Embryonic facial prominence (tissue), 1 donor: ENCODE measurements at regions not wholly inside any gene's neighbourhood (a gene's known extent, or its start where the extent isn't known, plus 50 kb on each side); places are given as distances from the start of the nearest gene placed in this dataset.

Experiments used
- DNase-seq: peaks from one replicate; pipeline ENCODE4 v3.0.0-alpha.2; 2016; ENCODE audit errors: extremely low spot score

DNA sequence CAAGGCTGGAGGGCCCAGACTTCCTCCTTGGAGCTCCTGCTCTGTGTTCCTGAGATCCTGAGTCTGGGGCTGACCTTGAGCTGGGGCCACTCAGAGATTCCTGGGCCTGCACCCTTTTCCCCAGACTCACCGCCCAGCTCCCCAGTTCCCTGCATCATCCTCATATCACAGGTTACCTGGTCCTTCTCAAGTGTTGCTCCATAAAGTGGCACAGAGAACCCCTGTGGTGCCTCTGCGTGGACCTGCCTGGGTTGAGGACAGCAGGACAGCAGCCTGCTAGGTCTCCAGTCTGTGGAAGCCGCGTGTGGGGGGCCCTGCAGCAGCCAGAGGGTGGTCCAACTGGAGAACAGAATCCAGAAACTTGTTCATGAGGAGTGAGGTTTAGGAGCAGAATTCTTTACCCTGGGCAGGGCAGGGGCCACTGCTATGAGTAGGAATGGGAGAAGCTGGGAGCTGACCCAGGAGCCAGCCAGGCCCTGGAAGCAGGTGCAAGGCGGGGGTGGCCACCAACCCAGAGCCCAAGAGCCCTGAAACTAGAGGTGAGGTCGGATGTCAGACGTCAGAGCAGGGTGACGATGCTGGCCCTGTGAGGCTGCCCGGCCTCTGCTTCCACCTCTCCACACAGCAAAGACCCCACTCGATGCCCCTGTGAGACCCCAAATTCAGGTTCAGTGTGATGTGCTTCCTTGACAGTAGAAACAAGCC lies 299.4 kb downstream of the TCERG1L start:
- no peak for DNase-seq

DNA sequence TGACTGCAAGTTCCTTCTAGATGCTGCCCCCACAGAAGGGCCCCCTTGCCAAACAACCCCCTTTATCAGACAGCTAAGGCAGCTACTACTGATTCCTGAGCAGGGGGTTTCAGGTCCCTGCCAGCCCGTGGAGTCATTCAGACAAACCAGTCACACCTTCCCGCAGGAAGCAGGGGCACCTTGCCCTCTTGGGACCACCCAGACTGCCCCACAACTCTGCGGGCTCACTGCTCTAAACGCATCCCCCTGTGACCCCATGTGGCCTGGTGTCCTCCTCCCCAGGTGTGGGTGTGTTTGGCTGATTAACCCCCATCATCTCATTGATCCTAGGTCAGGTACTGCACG lies 298.9 kb downstream of the TCERG1L start:
- DNase-seq: no peak

DNA sequence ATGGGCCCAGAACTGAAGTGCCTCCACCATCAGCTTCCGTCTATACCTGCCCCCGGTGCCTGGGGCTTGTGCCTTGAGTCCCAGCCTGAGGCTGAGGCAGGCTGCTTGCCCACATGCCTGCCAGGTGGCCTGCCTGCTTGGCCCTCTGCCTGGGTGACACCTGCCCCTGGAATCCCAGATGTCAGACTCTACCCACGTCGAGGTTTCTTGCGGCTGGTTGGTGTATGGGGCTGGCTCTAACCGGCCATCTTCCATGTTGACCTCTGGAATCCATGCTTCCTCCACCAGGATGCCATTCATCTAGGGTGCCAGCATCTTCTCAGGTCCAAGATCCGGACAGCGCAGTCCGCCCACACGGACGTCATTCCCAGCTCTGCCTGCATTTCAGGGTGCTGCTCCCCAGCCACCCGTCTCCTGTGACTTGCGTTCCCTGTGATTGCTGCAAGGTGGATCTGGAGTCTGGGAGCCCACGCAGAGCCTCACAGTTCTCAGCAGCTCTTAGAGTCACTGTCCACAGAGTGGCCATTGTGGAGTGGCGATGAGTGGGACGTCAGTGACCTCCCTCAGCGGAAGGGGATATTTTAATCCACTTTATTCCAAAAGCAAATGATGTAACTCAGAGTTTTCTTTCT lies 298.1 kb downstream of the TCERG1L start:
- no peak for DNase-seq

DNA sequence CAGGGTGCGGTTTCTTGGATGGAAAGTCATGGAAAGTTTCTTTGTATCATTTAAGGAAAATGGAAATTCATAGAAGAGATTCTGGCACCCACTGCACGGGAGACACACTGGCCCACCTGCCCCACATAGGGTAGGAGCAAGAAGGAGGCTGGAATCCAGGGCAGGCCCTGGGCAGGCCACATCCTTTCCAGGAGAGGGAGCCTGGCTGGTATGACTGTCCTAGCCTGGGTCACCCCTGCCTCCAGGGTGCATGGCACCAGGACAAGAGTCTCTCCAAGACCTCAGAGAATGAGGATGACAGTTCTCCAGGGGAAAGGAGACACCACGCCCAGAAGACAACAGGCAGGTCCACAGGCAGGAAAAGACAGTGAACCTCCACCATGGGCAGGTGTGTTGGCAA lies 297.2 kb downstream of the TCERG1L start:
- DNase-seq: no peak

DNA sequence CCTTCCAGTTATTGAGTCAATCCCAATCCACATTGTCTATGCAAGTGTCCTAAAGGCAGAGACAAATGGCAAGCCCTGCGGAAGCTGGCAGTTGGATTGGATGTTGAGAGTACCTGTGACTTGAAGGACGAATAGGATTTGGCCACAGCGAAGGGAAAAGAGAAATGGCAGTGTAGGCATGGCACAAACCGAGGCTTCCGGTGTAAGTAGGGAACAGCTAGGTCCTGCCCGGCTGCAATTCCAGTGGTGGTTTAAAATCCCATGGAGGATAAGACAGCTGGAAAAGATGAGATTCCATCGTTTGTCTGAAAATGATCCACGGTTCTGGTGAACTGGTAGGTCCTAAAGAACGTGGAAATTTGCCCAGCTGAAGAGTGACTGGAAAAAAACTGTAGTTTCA lies 296.2 kb downstream of the TCERG1L start:
- DNase-seq: no peak

DNA sequence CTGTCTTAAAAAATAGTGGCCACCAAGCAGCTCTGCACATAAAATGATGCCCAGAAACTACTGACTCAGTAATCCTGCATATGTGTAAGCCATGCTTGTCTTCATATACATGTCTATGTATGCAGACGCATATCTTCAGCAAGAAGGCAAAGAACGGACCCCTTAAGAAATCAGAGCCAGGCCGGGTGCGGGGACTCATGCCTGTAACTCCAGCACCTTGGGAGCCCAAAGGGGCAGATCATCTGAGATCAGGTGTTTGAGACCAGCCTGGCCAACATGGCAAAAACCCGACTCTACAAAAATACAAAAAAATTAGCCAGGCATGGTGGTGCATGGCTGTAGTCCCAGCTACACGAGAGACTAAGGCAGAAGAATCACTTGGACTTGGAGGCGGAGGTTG lies 295.0 kb downstream of the TCERG1L start:
- DNase-seq: no peak

DNA sequence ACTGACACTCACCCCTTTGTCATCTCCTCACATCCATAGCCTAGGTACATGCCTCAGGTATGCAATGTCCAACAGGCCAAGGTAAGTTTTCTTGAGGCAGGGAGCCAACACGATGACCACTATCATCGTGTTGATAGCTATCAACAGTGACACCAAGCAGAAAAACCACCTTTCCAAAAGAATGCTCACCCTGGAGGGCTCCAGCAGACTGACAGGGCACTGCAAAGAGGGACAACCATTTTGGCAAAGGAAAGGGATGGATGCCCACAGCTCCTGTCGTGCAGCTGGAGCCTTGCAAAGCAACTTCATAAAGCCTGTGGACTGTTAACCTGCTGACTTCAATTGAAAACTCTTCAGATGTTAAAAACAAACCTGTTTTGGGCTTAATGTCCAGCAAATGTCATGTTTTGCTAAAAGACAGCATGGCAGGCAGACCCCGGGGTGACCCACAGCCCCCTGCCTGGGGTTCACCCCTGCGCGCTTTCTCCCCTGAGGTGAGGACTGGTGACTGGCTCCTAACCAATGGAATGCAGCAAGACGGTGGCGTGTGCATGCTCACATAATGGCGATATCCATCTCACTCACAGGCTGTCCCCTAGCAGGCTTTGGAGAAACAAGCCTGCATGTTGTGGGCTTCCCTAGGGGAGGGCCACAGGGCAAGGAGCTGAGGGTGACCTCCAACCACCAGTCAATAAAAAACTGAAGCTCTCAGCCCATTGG lies 293.8 kb downstream of the TCERG1L start:
- no peak for DNase-seq

DNA sequence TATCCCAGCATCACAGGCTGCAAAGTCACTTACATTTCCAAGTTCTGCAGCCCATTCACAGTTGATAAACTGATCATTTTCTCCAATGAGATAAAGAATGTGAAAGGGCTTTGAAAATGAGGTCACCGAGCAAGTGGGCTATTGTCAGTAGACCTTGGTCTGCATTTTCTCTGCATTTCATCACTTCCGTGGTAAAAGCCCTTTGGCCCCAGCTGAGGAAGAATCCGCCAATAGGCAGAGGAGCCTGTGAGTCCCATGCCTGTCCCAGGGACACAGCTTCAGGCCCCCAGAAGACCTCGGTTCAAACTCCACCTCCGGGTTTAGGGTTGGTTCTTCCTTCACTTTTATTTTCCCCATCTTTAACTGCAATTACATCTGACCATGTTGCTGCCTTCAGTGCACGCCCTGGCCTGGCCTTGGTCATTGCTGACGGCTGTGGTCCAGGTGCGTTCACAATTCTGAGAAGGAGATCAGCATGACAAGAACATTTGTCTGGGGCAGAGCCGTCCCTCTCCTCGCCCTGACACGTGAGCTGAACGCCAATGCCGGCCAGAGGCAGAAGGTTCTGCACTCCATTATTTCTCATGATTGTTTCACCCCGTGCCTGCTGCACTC lies 292.5 kb downstream of the TCERG1L start:
- DNase-seq: no peak

DNA sequence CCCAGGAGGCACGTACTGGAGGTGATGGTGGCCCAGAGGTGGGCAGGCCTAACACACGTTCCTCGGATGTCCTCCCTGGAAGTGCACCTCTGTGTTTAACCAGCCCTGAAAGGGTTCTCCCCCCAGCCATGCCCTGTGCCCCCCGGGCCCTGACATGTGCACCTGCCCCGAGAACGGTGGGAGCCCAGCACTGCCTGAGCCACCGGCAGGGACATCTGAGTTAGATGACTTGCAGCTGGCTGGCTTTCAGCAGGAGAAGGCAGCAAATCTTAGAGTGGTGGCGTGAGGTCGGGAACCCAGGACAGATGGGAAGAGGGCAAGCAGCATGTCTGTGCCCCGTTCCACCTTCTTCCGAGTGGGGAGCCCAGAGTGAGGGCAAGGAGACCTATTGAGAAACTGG lies 291.8 kb downstream of the TCERG1L start:
- DNase-seq: no peak

DNA sequence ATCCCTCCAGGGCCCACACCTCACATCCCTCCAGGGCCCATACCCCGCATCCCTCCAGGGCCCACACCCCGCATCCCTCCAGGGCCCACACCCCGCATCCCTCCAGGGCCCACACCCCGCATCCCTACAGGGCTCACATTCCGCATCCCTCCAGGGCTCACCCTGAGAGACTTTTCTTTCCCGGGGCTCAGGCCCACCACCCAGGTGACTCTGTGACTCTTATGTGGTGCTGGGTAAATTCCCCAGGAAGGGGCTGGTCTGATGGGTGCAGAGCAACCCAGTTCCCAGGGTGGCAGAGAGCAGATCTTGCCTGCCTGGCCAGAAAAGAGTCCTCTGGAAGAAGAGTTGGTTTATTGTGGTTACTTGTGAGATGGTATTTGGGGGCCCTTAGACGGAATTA lies 290.7 kb downstream of the TCERG1L start:
- no peak for DNase-seq

DNA sequence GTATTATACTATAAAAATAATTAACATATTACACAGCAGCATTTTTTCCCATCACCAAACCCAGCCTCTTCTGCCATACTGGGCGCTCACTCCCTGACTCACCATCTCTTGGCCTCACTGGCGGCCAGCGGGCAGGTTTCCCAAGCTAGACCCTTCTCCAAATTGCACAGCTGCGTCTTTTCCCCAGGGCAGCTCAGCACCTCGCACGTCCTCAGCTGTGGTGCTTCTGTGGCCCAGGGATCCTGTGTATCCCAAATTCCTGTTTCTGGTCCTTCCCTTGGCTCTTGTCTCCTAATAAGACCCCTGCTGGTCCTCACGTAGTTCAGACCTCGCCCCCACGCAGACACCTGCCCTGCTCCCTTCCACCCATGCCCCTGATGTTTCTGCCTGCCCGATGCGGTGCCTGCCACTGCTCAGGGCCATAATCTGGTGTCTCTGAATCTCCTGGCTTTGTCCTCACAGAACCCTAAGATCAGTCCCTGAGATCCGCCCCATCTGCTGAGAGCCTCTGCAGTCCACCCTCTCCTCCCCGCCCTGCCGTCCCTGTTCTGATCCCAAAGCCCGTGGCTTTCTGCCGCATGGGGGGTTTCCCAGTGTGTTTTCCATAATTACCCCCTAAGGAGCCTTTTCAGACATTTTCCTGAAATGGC lies 290.1 kb downstream of the TCERG1L start:
- DNase-seq: no peak

DNA sequence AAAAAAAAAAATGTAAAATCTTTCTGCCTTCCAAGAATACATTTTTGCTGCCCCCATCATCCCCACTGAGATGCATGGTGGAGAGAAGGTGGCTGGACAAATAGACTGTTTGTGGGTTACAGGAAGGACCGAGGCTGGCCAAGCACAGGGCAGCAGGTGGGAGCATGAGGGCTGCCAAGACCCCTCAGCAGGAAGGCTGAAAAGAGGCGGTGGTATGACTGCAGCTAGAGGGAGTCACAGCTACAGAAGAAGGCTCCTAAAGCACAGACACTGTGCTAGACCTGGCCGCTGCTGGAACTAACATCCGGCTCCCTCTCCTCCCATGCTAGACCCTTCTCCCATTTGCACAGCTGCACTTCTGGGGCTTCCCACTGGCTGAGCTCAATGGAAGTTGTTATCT lies 289.6 kb downstream of the TCERG1L start:
- DNase-seq: no peak

DNA sequence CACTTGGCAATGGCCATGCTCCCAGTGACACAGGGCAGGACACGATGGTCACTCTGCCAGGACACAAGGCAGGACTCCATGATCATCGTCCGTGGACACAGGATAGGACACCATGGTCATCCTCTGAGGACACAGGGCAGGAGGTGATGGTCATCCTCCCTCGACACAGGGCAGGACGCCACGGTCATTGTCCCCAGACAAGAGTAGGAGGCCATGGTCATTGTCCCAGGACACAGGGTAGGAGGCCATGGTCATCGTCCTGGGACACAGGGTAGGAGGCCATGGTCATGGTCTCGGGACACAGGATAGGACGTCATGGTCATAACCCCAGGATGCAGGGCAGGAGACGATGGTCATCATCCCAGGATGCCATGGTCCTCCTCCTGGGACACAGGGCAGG lies 289.2 kb downstream of the TCERG1L start:
- no peak for DNase-seq

DNA sequence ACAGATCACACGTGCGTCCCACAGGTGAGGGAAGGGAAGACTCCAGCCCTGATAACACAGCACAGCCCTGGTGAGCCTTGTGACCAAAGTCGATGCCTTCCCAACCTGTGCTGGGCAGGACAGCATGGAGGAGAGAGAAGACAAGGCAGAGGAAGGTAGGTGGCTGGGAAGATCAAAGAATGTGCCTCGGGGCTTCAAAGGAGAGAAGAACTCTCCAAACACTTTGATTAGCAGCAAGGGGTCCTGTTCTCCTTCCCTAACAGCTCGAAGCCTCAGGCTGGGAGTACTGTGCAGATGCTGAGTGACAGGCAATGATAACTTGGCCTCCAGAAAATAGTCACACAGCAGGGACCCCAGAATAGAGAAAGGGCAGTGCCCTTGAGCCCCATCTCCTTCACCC lies 288.5 kb downstream of the TCERG1L start:
- DNase-seq: no peak

DNA sequence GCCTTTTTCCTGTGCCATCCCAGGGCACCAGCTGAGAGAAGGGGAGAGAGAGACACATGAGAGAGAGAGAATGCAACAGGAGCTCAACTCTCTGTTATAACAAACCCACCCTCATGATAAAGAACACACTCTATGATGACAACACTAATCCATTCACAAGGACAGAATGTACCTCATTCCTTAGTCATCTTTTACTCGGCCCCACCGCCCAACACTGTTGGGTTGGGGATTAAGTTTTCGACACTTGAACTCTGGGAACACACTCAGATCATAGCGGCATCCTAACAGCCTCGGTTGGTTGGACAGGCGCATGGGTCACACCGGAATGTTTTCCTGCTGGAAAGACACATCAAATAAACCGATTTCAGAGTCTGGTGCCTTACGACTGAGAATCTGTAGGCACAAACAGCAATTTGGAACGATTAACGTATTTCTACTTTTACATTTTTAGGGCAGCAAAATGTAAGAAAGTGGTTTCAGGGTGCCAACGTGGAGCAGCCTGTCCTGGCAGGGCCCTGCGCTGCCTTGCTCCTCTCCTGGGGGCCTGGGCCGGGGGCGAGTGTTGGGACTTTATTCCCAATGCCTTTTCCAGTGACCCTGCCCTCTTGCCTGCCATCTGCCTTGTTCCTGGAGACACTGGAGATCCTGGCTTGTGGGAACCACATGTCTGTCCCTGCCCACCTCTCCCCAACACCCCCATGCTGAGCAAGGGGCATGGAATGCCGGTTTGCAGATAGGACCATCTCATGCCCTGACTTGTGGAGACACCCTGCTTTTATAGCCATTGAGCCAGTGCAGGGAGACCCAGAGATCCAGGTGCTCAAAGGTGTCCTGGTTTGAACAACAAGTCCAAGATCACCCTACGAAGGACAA lies 287.0 kb downstream of the TCERG1L start:
- no peak for DNase-seq

DNA sequence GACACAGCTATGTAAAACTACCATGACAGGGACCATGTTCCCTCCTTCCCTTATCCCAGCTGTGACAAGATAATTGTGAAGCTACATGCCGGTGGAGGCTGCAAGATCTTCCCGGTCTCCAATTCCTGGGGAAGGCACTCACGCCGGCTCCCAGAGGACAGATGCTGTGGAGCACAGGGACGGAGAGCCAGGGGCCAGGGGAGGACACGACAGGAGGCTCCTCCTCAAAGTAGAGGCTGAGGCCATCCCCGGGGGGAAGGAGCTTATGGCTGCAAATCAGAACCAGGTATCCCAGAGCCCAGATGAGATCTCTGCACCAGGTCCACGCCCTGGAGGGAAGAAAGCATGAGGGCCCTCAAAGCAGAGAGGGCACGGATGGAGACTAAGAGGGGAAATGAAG lies 286.2 kb downstream of the TCERG1L start:
- no peak for DNase-seq

DNA sequence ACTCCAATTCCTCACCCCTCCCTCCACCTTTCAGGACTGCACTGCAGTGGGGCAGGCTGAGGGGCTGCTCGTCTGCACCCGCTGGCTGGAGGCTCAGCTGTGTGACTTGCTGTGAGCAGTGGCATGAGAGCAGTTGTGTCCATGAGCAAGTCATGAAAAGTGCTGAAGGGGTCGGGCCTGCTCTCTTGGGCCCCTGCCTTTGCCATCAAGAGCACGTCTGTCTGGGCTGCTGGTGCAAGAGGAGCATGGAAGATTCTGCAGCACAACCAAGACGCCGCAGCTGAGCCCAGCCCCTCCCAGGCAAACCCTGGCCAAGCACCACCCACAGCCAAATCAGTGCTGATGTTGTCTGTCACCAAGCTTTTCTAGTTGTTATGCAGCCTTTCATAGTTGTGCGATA lies 284.3 kb downstream of the TCERG1L start:
- no peak for DNase-seq

DNA sequence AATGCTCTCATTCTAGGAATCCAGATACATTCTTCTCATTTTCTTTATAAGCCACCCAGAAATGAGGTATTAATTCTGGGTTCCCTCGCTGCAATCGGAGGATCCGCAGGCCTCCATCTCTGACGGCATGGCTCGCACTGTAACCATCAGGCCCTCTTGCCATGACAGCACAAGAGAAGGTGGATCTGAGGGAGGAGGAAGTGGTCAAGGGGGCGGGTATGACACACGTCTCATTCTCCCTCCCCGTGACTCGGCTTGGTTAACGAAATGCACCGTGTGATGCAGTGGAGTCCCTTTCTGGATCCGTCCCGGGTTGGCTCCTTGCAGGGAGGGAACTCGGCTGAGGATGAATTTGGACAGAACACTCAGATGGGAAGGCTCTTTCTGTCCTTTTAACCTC lies 280.2 kb downstream of the TCERG1L start:
- no peak for DNase-seq

DNA sequence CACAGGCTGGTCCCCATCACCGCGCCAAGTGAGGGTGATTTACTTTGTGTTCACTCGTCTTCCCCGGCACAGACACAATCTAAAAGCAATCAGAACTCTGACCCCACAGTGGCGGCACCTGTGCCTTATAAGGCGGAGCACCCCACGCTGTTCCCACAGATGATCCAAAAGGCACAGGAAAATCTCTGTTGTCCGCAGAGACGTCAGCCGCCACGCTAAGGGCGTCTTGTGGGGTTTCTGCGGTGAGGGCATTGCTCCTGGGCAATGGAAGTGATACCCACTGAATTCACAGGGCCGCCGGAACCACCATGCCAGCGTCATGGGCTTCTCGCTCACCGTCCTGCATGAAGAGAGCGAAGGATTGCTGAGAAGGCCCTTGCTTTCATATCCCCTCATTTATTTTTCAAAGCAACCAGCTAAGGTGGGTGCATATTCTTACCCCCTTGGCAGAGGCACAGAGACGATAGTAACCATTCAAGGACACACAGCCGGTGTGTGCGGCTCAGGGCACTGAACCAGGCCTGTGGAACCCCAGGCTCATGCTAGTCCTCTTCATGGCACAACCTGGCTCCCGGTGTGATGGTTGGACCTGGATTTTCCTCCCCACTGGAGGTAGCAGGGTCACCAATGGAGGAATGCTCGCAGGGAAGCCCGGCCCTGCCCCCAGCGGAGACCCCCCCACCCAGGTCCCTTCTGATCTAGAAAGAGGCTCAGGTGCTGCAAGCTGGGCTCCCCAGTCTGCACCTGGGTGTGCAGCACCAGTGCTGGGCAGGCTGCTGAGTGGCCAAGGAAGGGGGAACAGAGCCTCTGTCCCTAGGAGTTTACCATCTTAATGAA lies 279.0 kb downstream of the TCERG1L start:
- DNase-seq: no peak
